Loucy (cell line): ENCODE measurements at regions not wholly inside any gene's neighbourhood (a gene's known extent, or its start where the extent isn't known, plus 50 kb on each side); places are given as distances from the start of the nearest gene placed in this dataset.

Experiments
- H2AFZ ChIP-seq: fragments of 200-600 bp; sonication (generic); 2 replicates; pipeline ENCODE4 v1.6.0; 2016; ENCODE audit warnings: antibody characterized with exemption, mild to moderate bottlenecking, low read length, moderate library complexity
- H3F3A ChIP-seq: fragments of 200-600 bp; 2 replicates; pipeline ENCODE4 v1.6.0; 2016; ENCODE audit warnings: antibody characterized with exemption, low read depth, mild to moderate bottlenecking
- H3K27me3 ChIP-seq: fragments of 200-600 bp; sonication (generic); 2 replicates; pipeline ENCODE4 v1.6.1; 2014; ENCODE audit warnings: low read length, mild to moderate bottlenecking; ENCODE audit not compliant: insufficient read depth, poor library complexity, severe bottlenecking
- H3K36me3 ChIP-seq: fragments of 200-600 bp; sonication (generic); 2 replicates; pipeline ENCODE4 v1.6.1; 2016; ENCODE audit warnings: low read length; ENCODE audit not compliant: insufficient read depth
- H3K4me1 ChIP-seq: fragments of 200-600 bp; sonication (generic); 2 replicates; pipeline ENCODE4 v1.5.1; 2014; ENCODE audit warnings: low read length, mild to moderate bottlenecking; ENCODE audit not compliant: insufficient read depth, poor library complexity, severe bottlenecking
- H3K4me2 ChIP-seq: fragments of 200-600 bp; sonication (generic); 2 replicates; pipeline ENCODE4 v1.6.0; 2014; ENCODE audit warnings: antibody characterized with exemption, low read length, low read depth, mild to moderate bottlenecking; ENCODE audit not compliant: poor library complexity, severe bottlenecking
- H3K4me3 ChIP-seq: fragments of 200-600 bp; sonication (generic); 2 replicates; pipeline ENCODE4 v1.5.1; 2014; ENCODE audit warnings: low read length, mild to moderate bottlenecking, mixed read lengths; ENCODE audit not compliant: poor library complexity, severe bottlenecking
- H3K79me2 ChIP-seq: fragments of 200-600 bp; sonication (generic); 2 replicates; pipeline ENCODE4 v1.6.1; 2014; ENCODE audit warnings: low read length; ENCODE audit not compliant: insufficient read depth
- H3K9ac ChIP-seq: fragments of 200-600 bp; sonication (generic); 2 replicates; pipeline ENCODE4 v1.6.0; 2014; ENCODE audit warnings: mild to moderate bottlenecking, low read depth, low read length, moderate library complexity; ENCODE audit not compliant: poor library complexity, severe bottlenecking
- H3K9me2 ChIP-seq: fragments of 200-600 bp; sonication (generic); replicated peaks from 2 replicates; pipeline ENCODE4 v1.6.1; 2016; ENCODE audit warnings: low read depth, low read length, mixed read lengths
- H3K9me3 ChIP-seq: fragments of 200-600 bp; sonication (generic); 2 replicates; pipeline ENCODE4 v1.6.1; 2014; ENCODE audit warnings: mild to moderate bottlenecking, antibody characterized with exemption, low read length, low read depth; ENCODE audit not compliant: insufficient read depth
- H4K20me1 ChIP-seq: fragments of 200-600 bp; sonication (generic); 2 replicates; pipeline ENCODE4 v1.6.0; 2014; ENCODE audit warnings: antibody characterized with exemption, low read length, mild to moderate bottlenecking; ENCODE audit not compliant: insufficient read depth, poor library complexity, severe bottlenecking
- CTCF ChIP-seq: fragments of 200-600 bp; sonication (generic); conservative IDR thresholded peaks from 2 replicates; pipeline ENCODE4 v1.5.1; 2014; ENCODE audit warnings: mild to moderate bottlenecking, antibody characterized with exemption, low read length
- EZH2phosphoT487 ChIP-seq: fragments of 200-600 bp; IDR thresholded peaks from 2 replicates; pipeline ENCODE4 v1.6.1; 2018; ENCODE audit warnings: antibody characterized with exemption, mild to moderate bottlenecking, moderate library complexity, borderline replicate concordance

GRCh38 chr16:73915140-73915539 is 381.5 kb upstream of the PSMD7 start:
- no peaks in the 10 kb centered on the region for H3K9me3 ChIP-seq
- H3K27me3 ChIP-seq: no peaks in the 10 kb centered on the region
- H3K79me2 ChIP-seq: no peaks in the 10 kb centered on the region

GRCh38 chr16:73912850-73913249 is 383.8 kb upstream of the PSMD7 start:
- H4K20me1 ChIP-seq: no peaks in the 10 kb centered on the region
- H3K79me2 ChIP-seq: no peaks in the 10 kb centered on the region
- TF ChIP-seq EZH2phosphoT487 (no peak), CTCF (no peak)
- no peak overlapping the region for H3K4me2 ChIP-seq
- H3K4me1 ChIP-seq: no peaks in the 10 kb centered on the region
- no peaks in the 10 kb centered on the region for H3K27me3 ChIP-seq
- H3F3A ChIP-seq: no peaks in the 10 kb centered on the region
- no peaks in the 10 kb centered on the region for H3K9me2 ChIP-seq
- H3K36me3 ChIP-seq: no peaks in the 10 kb centered on the region
- H3K4me3 ChIP-seq: no peak overlapping the region
- no peak overlapping the region for H3K9ac ChIP-seq
- no peak overlapping the region for H2AFZ ChIP-seq
- no peaks in the 10 kb centered on the region for H3K9me3 ChIP-seq

More at GRCh38 chr16:73915140-73915539, 381.5 kb upstream of the PSMD7 start:
- Histone ChIP-seq H3F3A (no peaks in the 10 kb centered on the region), H3K36me3 (no peaks in the 10 kb centered on the region), H3K4me2 (no peak overlapping the region), H3K9ac (no peak overlapping the region), H3K4me3 (no peak overlapping the region), H3K4me1 (no peaks in the 10 kb centered on the region), H3K9me2 (no peaks in the 10 kb centered on the region), H4K20me1 (no peaks in the 10 kb centered on the region), H2AFZ (no peak overlapping the region)
- TF ChIP-seq CTCF: no peak

GRCh38 chr16:73912281-73912680 is 384.3 kb upstream of the PSMD7 start:
- no peaks in the 10 kb centered on the region for H3K36me3 ChIP-seq
- H2AFZ ChIP-seq: no peak overlapping the region
- H4K20me1 ChIP-seq: no peaks in the 10 kb centered on the region
- H3K4me2 ChIP-seq: no peak overlapping the region
- H3K9ac ChIP-seq: no peak overlapping the region
- no peaks in the 10 kb centered on the region for H3K9me3 ChIP-seq
- TF ChIP-seq CTCF (no peak), EZH2phosphoT487 (no peak)
- no peaks in the 10 kb centered on the region for H3K79me2 ChIP-seq
- H3F3A ChIP-seq: no peaks in the 10 kb centered on the region
- no peaks in the 10 kb centered on the region for H3K27me3 ChIP-seq
- H3K4me1 ChIP-seq: no peaks in the 10 kb centered on the region
- no peak overlapping the region for H3K4me3 ChIP-seq
- H3K9me2 ChIP-seq: no peaks in the 10 kb centered on the region
